Hepatocyte (in vitro differentiated cells): ENCODE measurements at regions not wholly inside any gene's neighbourhood (a gene's known extent, or its start where the extent isn't known, plus 50 kb on each side); places are given as distances from the start of the nearest gene placed in this dataset.

Experiments used
- CTCF ChIP-seq: fragments of 200-600 bp; sonication (generic); IDR thresholded peaks from 2 replicates; pipeline ENCODE4 v1.5.1; 2016; ENCODE audit warnings: antibody characterized with exemption, mild to moderate bottlenecking; ENCODE audit not compliant: poor library complexity
- EZH2 ChIP-seq: fragments of 200-600 bp; sonication (generic); IDR thresholded peaks from 2 replicates; pipeline ENCODE4 v1.6.1; 2016; ENCODE audit warnings: antibody characterized with exemption, mild to moderate bottlenecking, borderline replicate concordance
- EZH2phosphoT487 ChIP-seq: fragments of 200-600 bp; sonication (generic); IDR thresholded peaks from one replicate; pipeline ENCODE4 v1.6.1; 2018; ENCODE audit warnings: antibody characterized with exemption, mild to moderate bottlenecking, low read depth, moderate library complexity; ENCODE audit not compliant: unreplicated experiment, severe bottlenecking

GRCh38 chr22:22035203-22035602 is 52.6 kb upstream of the TOP3B start:
- no peak for TF ChIP-seq CTCF
- TF ChIP-seq EZH2 = no peak
- TF ChIP-seq EZH2phosphoT487 = no peak
